HCT116 (cell line): ENCODE measurements at regions not wholly inside any gene's neighbourhood (a gene's known extent, or its start where the extent isn't known, plus 50 kb on each side); places are given as distances from the start of the nearest gene placed in this dataset.

Source experiments
- ATAC-seq: fragments of 200-7000 bp; cut with Tn5 transposase; 2 replicates; pipeline ENCODE4 v1.9.1; 2020; ENCODE audit warnings: mild to moderate bottlenecking, moderate library complexity
- BruUV-seq: library from RNA; stranded (reverse); fragments of 400-500 nt; replicated peaks from 2 replicates; lab custom pipeline; 2021; lab: Mats Ljungman, UMichigan
- CTCF ChIA-PET: fragments of 300-600 bp; sonication (Branson Sonifier 250); formaldehyde crosslinking; loops from one replicate; lab custom pipeline; 2021; ENCODE audit warnings: antibody characterized with exemption; lab: Charles Lee
- POLR2A ChIA-PET: fragments of 300-600, 350-600 bp; sonication (Branson Sonifier 250); formaldehyde crosslinking; loops from one replicate; lab custom pipeline; 2021; ENCODE audit warnings: antibody characterized with exemption; lab: Charles Lee
- RAD21 ChIA-PET, 2 experiments: fragments of 300-600 bp; sonication (Branson Sonifier 250); formaldehyde crosslinking; loops; one replicate each; lab custom pipeline; 2023; ENCODE audit warnings: low total read pairs in 2 of 2; ENCODE audit not compliant: uncharacterized antibody in 2 of 2, unreplicated experiment in 2 of 2, low non-redundant PET in 1 of 2; lab: Charles Lee
- DNase-seq: peaks from one replicate; pipeline ENCODE4 v3.0.0-alpha.2; 2010; ENCODE audit warnings: low read depth, low spot score
- H2AFZ ChIP-seq: fragments of 200-600 bp; shearing (Covaris generic), sonication (generic); 2 replicates; pipeline ENCODE4 v1.6.1; 2017; ENCODE audit warnings: low read depth, mixed run types, mixed read lengths, antibody characterized with exemption, low read length; ENCODE audit not compliant: poor library complexity, severe bottlenecking
- H3K27ac ChIP-seq: 2 replicates; pipeline ENCODE4 v1.5.1; 2012; ENCODE audit warnings: low read depth, low read length
- H3K27me3 ChIP-seq: fragments of 200-600 bp; sonication (generic); 2 replicates; pipeline ENCODE4 v1.6.1; 2016; ENCODE audit warnings: mixed run types, low read length, mixed read lengths; ENCODE audit not compliant: insufficient read depth
- H3K36me3 ChIP-seq, 2 experiments: fragments of 200-500 bp in 1 of 2; fragments of 200-600 bp in 1 of 2; sonication (Bioruptor generic) in 1 of 2; sonication (generic) in 1 of 2; 2 replicates each; pipeline versions ENCODE4 v1.5.1 to v1.6.1; 2014 to 2016; ENCODE audit warnings: low read length in 2 of 2, inconsistent platforms in 1 of 2, mixed read lengths in 1 of 2, mixed run types in 1 of 2; ENCODE audit not compliant: insufficient read depth in 2 of 2, control insufficient read depth in 1 of 2
- H3K4me1 ChIP-seq, 2 experiments: fragments of 200-600 bp in 1 of 2; sonication (generic) in 1 of 2; 2 replicates each; pipeline versions ENCODE4 v1.5.1 to v1.6.1; 2012 to 2017; ENCODE audit warnings: low read length in 2 of 2, inconsistent platforms in 1 of 2, mild to moderate bottlenecking in 1 of 2, mixed read lengths in 1 of 2, mixed run types in 1 of 2, moderate library complexity in 1 of 2; ENCODE audit not compliant: insufficient read depth in 2 of 2, control insufficient read depth in 1 of 2
- H3K4me2 ChIP-seq: fragments of 200-600 bp; sonication (generic); 2 replicates; pipeline ENCODE4 v1.6.1; 2017; ENCODE audit warnings: mixed run types, low read length, mixed read lengths
- H3K4me3 ChIP-seq, 2 experiments: fragments of 200-600 bp in 1 of 2; sonication (generic) in 1 of 2; replicated peaks in 1 of 2; 2 replicates each; pipeline ENCODE4 v1.5.1; 2011 to 2016; ENCODE audit warnings: low read length in 2 of 2, control low read depth in 1 of 2, low read depth in 1 of 2, mild to moderate bottlenecking in 1 of 2, mixed read lengths in 1 of 2, mixed run types in 1 of 2
- H3K79me2 ChIP-seq: fragments of 200-600 bp; sonication (generic); 2 replicates; pipeline ENCODE4 v1.6.1; 2017; ENCODE audit warnings: mild to moderate bottlenecking, mixed run types, low read length, moderate library complexity, mixed read lengths; ENCODE audit not compliant: insufficient read depth
- H3K9ac ChIP-seq: fragments of 200-600 bp; sonication (generic); 2 replicates; pipeline ENCODE4 v1.6.1; 2016; ENCODE audit warnings: low read length, mixed read lengths
- H3K9me2 ChIP-seq: fragments of 200-600 bp; sonication (generic), shearing (Covaris generic); 2 replicates; pipeline ENCODE4 v1.6.1; 2017; ENCODE audit warnings: mixed run types, mild to moderate bottlenecking, moderate library complexity; ENCODE audit not compliant: insufficient read depth
- H3K9me3 ChIP-seq, 2 experiments: fragments of 200-500 bp in 1 of 2; fragments of 200-600 bp in 1 of 2; sonication (Bioruptor generic) in 1 of 2; sonication (generic) in 1 of 2; 2 replicates each; pipeline ENCODE4 v1.6.1; 2014 to 2017; ENCODE audit warnings: low read length in 2 of 2, mixed read lengths in 2 of 2, inconsistent platforms in 1 of 2, low read depth in 1 of 2, mild to moderate bottlenecking in 1 of 2, mixed run types in 1 of 2, moderate library complexity in 1 of 2; ENCODE audit not compliant: control insufficient read depth in 1 of 2, insufficient read depth in 1 of 2
- H4K20me1 ChIP-seq: fragments of 200-600 bp; sonication (generic), shearing (Covaris generic); 2 replicates; pipeline ENCODE4 v1.6.1; 2017; ENCODE audit warnings: mixed run types, mild to moderate bottlenecking, moderate library complexity; ENCODE audit not compliant: insufficient read depth
- CBX3 ChIP-seq: IDR thresholded peaks from 2 replicates; pipeline ENCODE4 v1.6.1; 2012; ENCODE audit warnings: low read depth
- CEBPB ChIP-seq: IDR thresholded peaks from 2 replicates; pipeline ENCODE4 v1.6.1; 2012; ENCODE audit warnings: low read depth
- EGR1 ChIP-seq: IDR thresholded peaks from 2 replicates; pipeline ENCODE4 v1.6.1; 2012; ENCODE audit warnings: low read depth
- ELF1 ChIP-seq: IDR thresholded peaks from 2 replicates; pipeline ENCODE4 v1.6.1; 2012; ENCODE audit warnings: low read depth, borderline replicate concordance
- FOSL1 ChIP-seq: IDR thresholded peaks from 2 replicates; pipeline ENCODE4 v1.6.1; 2012; ENCODE audit warnings: low read depth
- RAD21 ChIP-seq: IDR thresholded peaks from 2 replicates; pipeline ENCODE4 v1.6.1; 2012; ENCODE audit warnings: low read depth, mild to moderate bottlenecking
- SP1 ChIP-seq: IDR thresholded peaks from 2 replicates; pipeline ENCODE4 v1.6.1; 2012; ENCODE audit warnings: low read depth
- TCF7L2 ChIP-seq: IDR thresholded peaks from 2 replicates; pipeline ENCODE4 v1.7.0; 2011; ENCODE audit warnings: borderline replicate concordance, inconsistent platforms; ENCODE audit not compliant: insufficient read depth, insufficient read length; ENCODE audit errors: extremely low read depth
- YY1 ChIP-seq: IDR thresholded peaks from 2 replicates; pipeline ENCODE4 v1.6.1; 2011; ENCODE audit warnings: low read length, low read depth, moderate library complexity, mild to moderate bottlenecking; ENCODE audit not compliant: insufficient replicate concordance; ENCODE audit errors: extremely low read depth
- intact Hi-C: fragments of 100-400 bp; cut with micrococcal nuclease; formaldehyde crosslinking; loops from 2 replicates; pipeline ENCODE4 v1.10.0; 2022
- TF ChIP-seq, protein P1 (sequence below): IDR thresholded peaks from 2 replicates; pipeline ENCODE4 v1.6.1; 2011; ENCODE audit warnings: mild to moderate bottlenecking, low read length, moderate library complexity; ENCODE audit not compliant: insufficient replicate concordance; ENCODE audit errors: extremely low read depth

DNA sequence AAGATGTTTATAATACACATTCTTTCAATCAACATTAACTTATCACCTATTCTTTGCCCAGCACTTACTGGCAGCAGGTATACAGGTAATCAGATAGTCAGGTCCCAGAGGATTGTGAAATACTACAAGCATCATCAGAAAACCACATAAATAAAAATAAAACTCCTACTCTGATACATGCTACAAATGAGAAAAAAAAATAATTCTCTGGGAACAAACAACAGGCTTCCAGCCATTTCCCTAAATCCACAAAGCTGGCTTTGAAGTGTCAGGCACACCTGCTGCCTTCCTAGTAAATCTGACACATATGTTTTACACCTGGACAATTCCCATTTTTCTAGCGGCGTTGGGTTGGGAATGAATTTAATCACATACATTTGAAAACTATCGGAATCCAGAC, 384.5 kb upstream of the CDH4 start:
- TF ChIP-seq SP1 (no peak), YY1 (no peak), TCF7L2 (no peak), CEBPB (no peak), FOSL1 (no peak), EGR1 (no peak), CBX3 (no peak), RAD21 (no peak), ELF1 (no peak)
- TF ChIP-seq, protein P1, sequence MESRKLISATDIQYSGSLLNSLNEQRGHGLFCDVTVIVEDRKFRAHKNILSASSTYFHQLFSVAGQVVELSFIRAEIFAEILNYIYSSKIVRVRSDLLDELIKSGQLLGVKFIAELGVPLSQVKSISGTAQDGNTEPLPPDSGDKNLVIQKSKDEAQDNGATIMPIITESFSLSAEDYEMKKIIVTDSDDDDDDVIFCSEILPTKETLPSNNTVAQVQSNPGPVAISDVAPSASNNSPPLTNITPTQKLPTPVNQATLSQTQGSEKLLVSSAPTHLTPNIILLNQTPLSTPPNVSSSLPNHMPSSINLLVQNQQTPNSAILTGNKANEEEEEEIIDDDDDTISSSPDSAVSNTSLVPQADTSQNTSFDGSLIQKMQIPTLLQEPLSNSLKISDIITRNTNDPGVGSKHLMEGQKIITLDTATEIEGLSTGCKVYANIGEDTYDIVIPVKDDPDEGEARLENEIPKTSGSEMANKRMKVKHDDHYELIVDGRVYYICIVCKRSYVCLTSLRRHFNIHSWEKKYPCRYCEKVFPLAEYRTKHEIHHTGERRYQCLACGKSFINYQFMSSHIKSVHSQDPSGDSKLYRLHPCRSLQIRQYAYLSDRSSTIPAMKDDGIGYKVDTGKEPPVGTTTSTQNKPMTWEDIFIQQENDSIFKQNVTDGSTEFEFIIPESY: no peak
- TF ChIP-seq, all 23 proteins: peak for 0
- POLR2A ChIA-PET: no interaction called here
- Histone ChIP-seq H3K27ac (no peak overlapping the region), H3K4me3 (no peak overlapping the region), H3K9me2 (no peaks in the 10 kb centered on the region), H3K4me1 (no peaks in the 10 kb centered on the region), H4K20me1 (no peaks in the 10 kb centered on the region), H3K36me3 (no peaks in the 10 kb centered on the region), H3K79me2 (no peaks in the 10 kb centered on the region), H3K9me3 (peaks cover 17 to 29% of the 10 kb centered on the region in 2 experiments; a peak in 2 of 4 replicates), H3K27me3 (no peaks in the 10 kb centered on the region), H3K9ac (no peak overlapping the region), H2AFZ (no peak overlapping the region), H3K4me2 (no peak overlapping the region)
- no TSS peak for BruUV-seq
- CTCF ChIA-PET: no interaction called here
- no peak for DNase-seq
- RAD21 ChIA-PET: no interaction called here
- ATAC-seq: no peak
- intact Hi-C loops: no loop called here
